Fibroblast of lung (primary cell): ENCODE measurements at regions not wholly inside any gene's neighbourhood (a gene's known extent, or its start where the extent isn't known, plus 50 kb on each side); places are given as distances from the start of the nearest gene placed in this dataset.

ENCODE experiments used
- DNase-seq, 2 donors: peaks; one replicate each; pipeline versions ENCODE4 v3.0.0 to v3.0.0-alpha.2; 2010; ENCODE audit warnings: low read depth in 2 of 2
- H2AFZ ChIP-seq: 2 replicates; pipeline ENCODE4 v1.5.1; 2012; ENCODE audit warnings: low read length, control low read depth, inconsistent platforms
- H3K27ac ChIP-seq: 2 replicates; pipeline ENCODE4 v1.5.1; 2011; ENCODE audit warnings: low read length, control low read depth; ENCODE audit not compliant: insufficient read depth
- H3K27me3 ChIP-seq: 2 replicates; pipeline ENCODE4 v1.5.1; 2011; ENCODE audit warnings: mild to moderate bottlenecking, low read length; ENCODE audit not compliant: control insufficient read depth, insufficient read depth
- H3K36me3 ChIP-seq: 2 replicates; pipeline ENCODE4 v1.5.1; 2011; ENCODE audit warnings: low read length; ENCODE audit not compliant: control insufficient read depth, insufficient read depth
- H3K4me1 ChIP-seq: 2 replicates; pipeline ENCODE4 v1.5.1; 2011; ENCODE audit warnings: low read length; ENCODE audit not compliant: control insufficient read depth, insufficient read depth; ENCODE audit errors: extremely low read depth
- H3K4me2 ChIP-seq: 2 replicates; pipeline ENCODE4 v1.5.1; 2011; ENCODE audit warnings: low read length, control low read depth; ENCODE audit not compliant: insufficient read depth; ENCODE audit errors: extremely low read depth
- H3K4me3 ChIP-seq, 4 experiments: fragments of 200-600 bp in 1 of 4; sonication (generic) in 1 of 4; replicated peaks in 1 of 4; 2 replicates each; pipeline ENCODE4 v1.5.1; 2011 to 2016; ENCODE audit warnings: low read length in 4 of 4, low read depth in 3 of 4, mild to moderate bottlenecking in 3 of 4, control low read depth in 2 of 4, inconsistent platforms in 1 of 4, mixed read lengths in 1 of 4; ENCODE audit not compliant: insufficient read depth in 1 of 4; ENCODE audit errors: control extremely low read depth in 1 of 4
- H3K79me2 ChIP-seq: 2 replicates; pipeline ENCODE4 v1.5.1; 2012; ENCODE audit warnings: mild to moderate bottlenecking, low read length, inconsistent platforms; ENCODE audit not compliant: control insufficient read depth, insufficient read depth
- H3K9ac ChIP-seq: 2 replicates; pipeline ENCODE4 v1.5.1; 2011; ENCODE audit warnings: mild to moderate bottlenecking, low read length, control low read depth; ENCODE audit not compliant: insufficient read depth
- H3K9me3 ChIP-seq: 2 replicates; pipeline ENCODE4 v1.5.1; 2012; ENCODE audit warnings: low read depth, low read length; ENCODE audit not compliant: control insufficient read depth, insufficient read depth
- H4K20me1 ChIP-seq: 2 replicates; pipeline ENCODE4 v1.5.1; 2011; ENCODE audit warnings: low read length; ENCODE audit not compliant: control insufficient read depth, insufficient read depth; ENCODE audit errors: extremely low read depth
- CTCF ChIP-seq, 2 donors: IDR thresholded peaks in 1 of 2; conservative IDR thresholded peaks in 1 of 2; 1 replicate in 1 of 2; 2 replicates in 1 of 2; pipeline ENCODE4 v1.5.1; 2011 to 2012; ENCODE audit warnings: low read length in 2 of 2, control low read depth in 1 of 2, inconsistent platforms in 1 of 2, low read depth in 1 of 2, mild to moderate bottlenecking in 1 of 2
- EZH2 ChIP-seq: IDR thresholded peaks from 2 replicates; pipeline ENCODE4 v1.5.1; 2012; ENCODE audit warnings: low read length, control low read depth, mild to moderate bottlenecking; ENCODE audit errors: missing control alignments

- no peak for TF ChIP-seq EZH2
- TF ChIP-seq CTCF (conservative IDR thresholded peaks at IDR 0.05 in 1 of 2, IDR thresholded peaks at IDR 0.05 in 1 of 2; ENCODE audit: low read depth in 1 of 2, low read length in 2 of 2), result no peak
- H3K9me3 ChIP-seq, result no peaks in the 10 kb centered on the region
- no peak overlapping the region for H2AFZ ChIP-seq
- H3K4me3 ChIP-seq, result no peak overlapping the region
- DNase-seq, result no peak
- H3K79me2 ChIP-seq, result no peaks in the 10 kb centered on the region
- H3K36me3 ChIP-seq, result no peaks in the 10 kb centered on the region
- peaks cover 11% of the 10 kb centered on the region for H3K4me1 ChIP-seq
- H3K27me3 ChIP-seq, result no peaks in the 10 kb centered on the region
- no peak overlapping the region for H3K9ac ChIP-seq
- no peak overlapping the region for H3K4me2 ChIP-seq
- no peaks in the 10 kb centered on the region for H4K20me1 ChIP-seq
- no peak overlapping the region for H3K27ac ChIP-seq
Observed at GRCh38 chr6:21773576-21773968, 180.0 kb downstream of the SOX4 start.

- Histone ChIP-seq H3K36me3 (no peaks in the 10 kb centered on the region), H3K27ac (no peak overlapping the region), H3K9me3 (no peaks in the 10 kb centered on the region), H2AFZ (no peak overlapping the region), H3K79me2 (no peaks in the 10 kb centered on the region), H3K4me1 (no peaks in the 10 kb centered on the region), H3K4me2 (no peak overlapping the region), H3K27me3 (no peaks in the 10 kb centered on the region), H4K20me1 (no peaks in the 10 kb centered on the region), H3K9ac (no peak overlapping the region), H3K4me3 (no peak overlapping the region)
- DNase-seq, result no peak
- TF ChIP-seq EZH2, result no peak
- no peak for TF ChIP-seq CTCF (conservative IDR thresholded peaks at IDR 0.05 in 1 of 2, IDR thresholded peaks at IDR 0.05 in 1 of 2; ENCODE audit: low read depth in 1 of 2, low read length in 2 of 2)
Observed at GRCh38 chr6:21777846-21778245, 184.3 kb downstream of the SOX4 start.

- Histone ChIP-seq H3K27ac (no peak overlapping the region), H3K4me1 (no peaks in the 10 kb centered on the region), H3K27me3 (no peaks in the 10 kb centered on the region), H3K36me3 (no peaks in the 10 kb centered on the region), H3K4me3 (no peak overlapping the region), H3K4me2 (no peak overlapping the region), H2AFZ (no peak overlapping the region), H3K9ac (no peak overlapping the region), H3K9me3 (no peaks in the 10 kb centered on the region), H4K20me1 (no peaks in the 10 kb centered on the region), H3K79me2 (no peaks in the 10 kb centered on the region)
- TF ChIP-seq EZH2, result no peak
- TF ChIP-seq CTCF (conservative IDR thresholded peaks at IDR 0.05 in 1 of 2, IDR thresholded peaks at IDR 0.05 in 1 of 2; ENCODE audit: low read depth in 1 of 2, low read length in 2 of 2), result no peak
- no peak for DNase-seq
Observed at GRCh38 chr6:21780141-21780540, 186.6 kb downstream of the SOX4 start.
